ENCODE measurements at regions not wholly inside any gene's neighbourhood (a gene's known extent, or its start where the extent isn't known, plus 50 kb on each side); places are given as distances from the start of the nearest gene placed in this dataset.

DNA sequence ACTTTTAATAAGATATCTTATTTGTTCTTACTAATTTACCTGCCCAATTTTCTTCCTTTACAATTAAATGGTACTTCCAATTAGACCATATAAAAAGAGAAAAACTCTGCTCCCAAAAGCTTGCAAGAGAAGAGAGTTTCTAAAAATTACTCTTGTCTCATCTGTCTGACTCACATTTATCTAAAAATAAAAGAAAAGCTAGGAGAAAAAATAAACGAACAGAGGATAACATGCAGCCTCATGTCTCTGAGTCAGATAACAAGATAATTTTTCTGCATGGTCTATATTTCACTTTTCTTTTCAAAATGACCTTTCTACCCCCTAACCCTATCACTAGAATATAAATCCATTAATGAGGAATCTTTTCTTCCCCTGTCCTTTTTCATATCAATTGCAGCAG is 127.2 kb upstream of the TCF21 start:
- no peak for DNase-seq (ENCODE audit: low read depth, low spot score)
- Histone ChIP-seq H3K9ac (ENCODE audit: insufficient read length, low read depth) (no peak overlapping the region), H3K27me3 (ENCODE audit: insufficient read depth, insufficient read length) (no peaks in the 10 kb centered on the region), H3K4me1 (ENCODE audit: insufficient read depth, insufficient read length) (no peaks in the 10 kb centered on the region), H3K4me3 (ENCODE audit: insufficient read length, low read depth) (no peak overlapping the region), H3K9me3 (ENCODE audit: insufficient read depth, low read length) (no peaks in the 10 kb centered on the region), H3K36me3 (ENCODE audit: insufficient read depth, insufficient read length, low read length) (no peaks in the 10 kb centered on the region)
- no peak for TF ChIP-seq ZNF274 (IDR thresholded peaks at IDR 0.05; ENCODE audit: low read depth, low read length)
- TF ChIP-seq SUZ12 (IDR thresholded peaks at IDR 0.05; ENCODE audit: extremely low read depth, insufficient read depth, insufficient read length), result no peak

DNA sequence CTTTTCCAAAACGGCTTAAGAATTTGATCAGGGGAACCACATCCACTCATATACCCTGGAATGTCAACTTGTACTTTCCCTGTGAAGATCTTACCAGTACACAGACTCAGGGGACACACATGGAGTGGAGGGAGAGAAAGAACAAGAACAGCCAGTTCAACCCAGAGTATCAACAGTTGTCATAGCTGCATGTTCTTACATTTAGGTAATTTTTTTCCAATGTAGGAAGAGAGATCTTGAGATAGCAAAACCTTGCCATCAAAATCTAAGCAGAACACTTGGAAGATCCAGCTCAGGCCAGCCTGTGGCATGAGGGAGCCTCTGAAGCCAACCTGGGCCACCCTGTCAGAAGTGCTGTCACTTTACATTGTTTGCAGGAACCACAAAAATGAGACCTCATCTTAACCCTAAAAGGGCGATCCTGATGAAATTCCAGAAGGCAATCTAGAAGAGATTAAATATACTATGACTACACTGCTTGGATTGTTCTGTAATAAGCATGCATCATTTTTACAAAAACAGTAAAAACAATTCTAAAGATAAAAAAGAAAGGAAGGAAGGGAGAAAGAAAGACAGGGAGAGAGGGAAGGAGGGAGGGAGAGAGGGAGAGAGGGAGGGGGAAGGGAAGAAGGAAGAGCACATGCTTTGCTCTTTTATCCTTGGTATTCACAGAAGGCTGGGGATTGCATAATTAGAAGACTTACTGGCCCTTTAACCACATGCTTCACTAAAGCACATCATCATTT is 124.7 kb upstream of the TCF21 start:
- no peaks in the 10 kb centered on the region for H3K36me3 ChIP-seq (ENCODE audit: insufficient read depth, insufficient read length, low read length)
- H3K9me3 ChIP-seq (ENCODE audit: insufficient read depth, low read length), result no peaks in the 10 kb centered on the region
- no peak for DNase-seq (ENCODE audit: low read depth, low spot score)
- no peaks in the 10 kb centered on the region for H3K4me1 ChIP-seq (ENCODE audit: insufficient read depth, insufficient read length)
- H3K4me3 ChIP-seq (ENCODE audit: insufficient read length, low read depth), result no peak overlapping the region
- TF ChIP-seq YY1 (IDR thresholded peaks at IDR 0.05; ENCODE audit: insufficient read depth, insufficient read length) (no peak), ZNF274 (IDR thresholded peaks at IDR 0.05; ENCODE audit: low read depth, low read length) (no peak), SUZ12 (IDR thresholded peaks at IDR 0.05; ENCODE audit: extremely low read depth, insufficient read depth, insufficient read length) (no peak)
- H3K27me3 ChIP-seq (ENCODE audit: insufficient read depth, insufficient read length), result no peaks in the 10 kb centered on the region
- no peak overlapping the region for H3K9ac ChIP-seq (ENCODE audit: insufficient read length, low read depth)

DNA sequence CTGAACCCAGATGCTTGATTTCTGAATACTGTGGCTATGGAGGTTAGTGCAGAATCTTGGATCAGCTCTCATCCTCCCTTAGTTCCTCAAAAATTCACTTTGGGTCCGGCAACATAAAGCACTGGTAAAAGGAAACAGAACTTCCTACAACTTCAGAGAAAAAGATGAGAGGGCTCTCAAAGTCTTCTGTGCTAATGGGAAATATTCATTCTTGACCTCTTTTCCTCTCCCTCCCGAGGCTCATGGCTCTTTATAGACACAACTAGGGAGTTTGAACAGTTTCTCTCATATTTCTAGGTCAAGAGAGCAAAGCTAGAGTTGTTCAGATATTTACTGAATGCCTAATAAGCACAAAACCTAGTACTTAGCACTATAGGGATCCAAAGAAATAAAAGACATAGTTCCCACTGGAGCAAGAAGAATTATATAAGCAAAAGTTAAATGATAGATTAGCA is 124.1 kb upstream of the TCF21 start:
- no peaks in the 10 kb centered on the region for H3K27me3 ChIP-seq (ENCODE audit: insufficient read depth, insufficient read length)
- no peak overlapping the region for H3K4me3 ChIP-seq (ENCODE audit: insufficient read length, low read depth)
- no peak for TF ChIP-seq YY1 (IDR thresholded peaks at IDR 0.05; ENCODE audit: insufficient read depth, insufficient read length)
- TF ChIP-seq ZNF274 (IDR thresholded peaks at IDR 0.05; ENCODE audit: low read depth, low read length), result no peak
- no peak for TF ChIP-seq SUZ12 (IDR thresholded peaks at IDR 0.05; ENCODE audit: extremely low read depth, insufficient read depth, insufficient read length)
- no peak for DNase-seq (ENCODE audit: low read depth, low spot score)
- H3K9me3 ChIP-seq (ENCODE audit: insufficient read depth, low read length), result no peaks in the 10 kb centered on the region
- H3K9ac ChIP-seq (ENCODE audit: insufficient read length, low read depth), result no peak overlapping the region
- H3K36me3 ChIP-seq (ENCODE audit: insufficient read depth, insufficient read length, low read length), result no peaks in the 10 kb centered on the region
- H3K4me1 ChIP-seq (ENCODE audit: insufficient read depth, insufficient read length), result no peaks in the 10 kb centered on the region

DNA sequence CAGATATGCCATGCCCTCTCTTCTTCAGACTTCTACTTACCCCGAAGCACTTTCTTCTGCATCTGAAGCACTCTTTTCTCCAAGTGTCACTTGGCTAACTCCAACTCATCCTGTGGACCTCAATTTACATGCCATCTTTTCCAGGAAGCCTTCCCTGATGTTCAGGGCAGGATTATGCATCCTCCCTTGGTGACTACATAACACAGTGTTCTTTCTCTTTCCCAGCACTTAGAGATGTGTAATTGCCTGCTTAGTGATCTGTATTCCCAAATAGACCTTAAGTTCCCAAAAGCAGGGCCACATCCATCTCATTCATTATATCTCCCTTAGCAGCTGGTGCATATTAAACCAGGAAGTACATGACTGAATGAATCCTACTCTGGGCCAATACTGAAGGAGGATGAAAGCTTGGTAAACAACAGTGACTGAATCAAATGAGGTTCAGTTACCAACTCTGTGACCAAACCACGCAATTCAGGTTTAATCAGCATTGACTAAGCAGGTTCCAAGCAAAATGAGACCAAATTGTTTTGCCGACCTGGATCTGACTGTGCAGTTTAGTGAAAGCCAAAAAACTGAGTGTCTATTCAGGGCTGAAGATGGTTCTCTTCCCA is 121.4 kb upstream of the TCF21 start:
- Histone ChIP-seq H3K4me3 (ENCODE audit: insufficient read length, low read depth) (no peak overlapping the region), H3K9ac (ENCODE audit: insufficient read length, low read depth) (no peak overlapping the region), H3K27me3 (ENCODE audit: insufficient read depth, insufficient read length) (no peaks in the 10 kb centered on the region), H3K4me1 (ENCODE audit: insufficient read depth, insufficient read length) (no peaks in the 10 kb centered on the region), H3K9me3 (ENCODE audit: insufficient read depth, low read length) (no peaks in the 10 kb centered on the region), H3K36me3 (ENCODE audit: insufficient read depth, insufficient read length, low read length) (no peaks in the 10 kb centered on the region)
- no peak for DNase-seq (ENCODE audit: low read depth, low spot score)
- TF ChIP-seq YY1 (IDR thresholded peaks at IDR 0.05; ENCODE audit: insufficient read depth, insufficient read length) (no peak), SUZ12 (IDR thresholded peaks at IDR 0.05; ENCODE audit: extremely low read depth, insufficient read depth, insufficient read length) (no peak), ZNF274 (IDR thresholded peaks at IDR 0.05; ENCODE audit: low read depth, low read length) (no peak)

DNA sequence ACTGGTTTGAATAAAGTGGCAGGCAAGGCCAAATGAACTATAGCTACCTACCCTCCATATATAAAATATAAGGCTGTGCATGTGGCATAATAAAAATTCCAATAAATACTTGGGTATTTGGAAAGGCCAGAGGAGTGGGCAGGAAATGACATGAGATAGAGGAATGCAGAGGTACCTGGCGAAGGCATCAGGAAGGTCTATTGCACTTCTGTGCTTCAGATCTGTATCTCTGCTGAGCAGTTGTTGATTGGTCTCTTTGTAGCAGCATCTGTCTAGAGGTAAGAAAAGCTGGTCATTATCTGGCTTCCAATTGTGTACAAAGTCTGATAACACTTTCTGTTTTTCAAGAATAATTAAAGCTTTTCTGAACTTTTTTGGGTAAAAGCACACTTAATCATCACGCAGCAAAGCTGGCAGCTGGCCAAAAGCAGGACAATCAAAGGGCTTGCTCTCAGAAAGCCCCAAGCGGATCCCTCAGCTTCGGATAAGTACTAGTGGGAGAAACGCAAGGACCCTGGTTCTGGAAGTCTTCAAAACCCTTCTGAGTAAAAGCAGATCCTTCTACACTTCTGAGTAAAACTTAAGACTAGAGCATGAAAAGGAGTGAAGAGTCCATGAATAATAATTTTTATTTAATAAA is 120.1 kb upstream of the TCF21 start:
- Histone ChIP-seq H3K36me3 (ENCODE audit: insufficient read depth, insufficient read length, low read length) (no peaks in the 10 kb centered on the region), H3K4me3 (ENCODE audit: insufficient read length, low read depth) (no peak overlapping the region), H3K4me1 (ENCODE audit: insufficient read depth, insufficient read length) (no peaks in the 10 kb centered on the region), H3K9ac (ENCODE audit: insufficient read length, low read depth) (no peak overlapping the region), H3K27me3 (ENCODE audit: insufficient read depth, insufficient read length) (no peaks in the 10 kb centered on the region), H3K9me3 (ENCODE audit: insufficient read depth, low read length) (no peaks in the 10 kb centered on the region)
- TF ChIP-seq YY1 (IDR thresholded peaks at IDR 0.05; ENCODE audit: insufficient read depth, insufficient read length) (no peak), SUZ12 (IDR thresholded peaks at IDR 0.05; ENCODE audit: extremely low read depth, insufficient read depth, insufficient read length) (no peak), ZNF274 (IDR thresholded peaks at IDR 0.05; ENCODE audit: low read depth, low read length) (no peak)
- no peak for DNase-seq (ENCODE audit: low read depth, low spot score)

DNA sequence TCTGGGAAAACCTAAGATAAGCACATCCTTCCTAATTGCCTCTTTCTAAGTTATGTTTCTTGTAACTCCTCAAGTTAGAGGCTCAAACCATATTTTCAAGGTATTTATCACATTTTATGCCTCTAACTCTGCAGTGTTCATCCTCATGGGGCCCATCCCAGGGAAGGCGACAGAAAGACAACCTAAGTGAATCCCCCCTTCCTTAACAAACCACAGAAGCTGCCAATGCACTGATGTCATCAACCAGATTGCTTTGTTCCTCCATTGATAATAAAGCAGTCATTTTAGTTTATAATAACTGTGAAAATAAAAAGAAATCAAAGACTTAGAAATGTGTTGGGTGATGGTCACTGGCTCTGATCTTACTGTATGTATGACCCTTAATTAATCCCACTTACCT is 119.5 kb upstream of the TCF21 start:
- no peaks in the 10 kb centered on the region for H3K9me3 ChIP-seq (ENCODE audit: insufficient read depth, low read length)
- DNase-seq (ENCODE audit: low read depth, low spot score), result no peak
- H3K4me3 ChIP-seq (ENCODE audit: insufficient read length, low read depth), result no peak overlapping the region
- no peak overlapping the region for H3K9ac ChIP-seq (ENCODE audit: insufficient read length, low read depth)
- H3K27me3 ChIP-seq (ENCODE audit: insufficient read depth, insufficient read length), result no peaks in the 10 kb centered on the region
- no peaks in the 10 kb centered on the region for H3K36me3 ChIP-seq (ENCODE audit: insufficient read depth, insufficient read length, low read length)
- TF ChIP-seq ZNF274 (IDR thresholded peaks at IDR 0.05; ENCODE audit: low read depth, low read length) (no peak), SUZ12 (IDR thresholded peaks at IDR 0.05; ENCODE audit: extremely low read depth, insufficient read depth, insufficient read length) (no peak), YY1 (IDR thresholded peaks at IDR 0.05; ENCODE audit: insufficient read depth, insufficient read length) (no peak)
- H3K4me1 ChIP-seq (ENCODE audit: insufficient read depth, insufficient read length), result no peaks in the 10 kb centered on the region

DNA sequence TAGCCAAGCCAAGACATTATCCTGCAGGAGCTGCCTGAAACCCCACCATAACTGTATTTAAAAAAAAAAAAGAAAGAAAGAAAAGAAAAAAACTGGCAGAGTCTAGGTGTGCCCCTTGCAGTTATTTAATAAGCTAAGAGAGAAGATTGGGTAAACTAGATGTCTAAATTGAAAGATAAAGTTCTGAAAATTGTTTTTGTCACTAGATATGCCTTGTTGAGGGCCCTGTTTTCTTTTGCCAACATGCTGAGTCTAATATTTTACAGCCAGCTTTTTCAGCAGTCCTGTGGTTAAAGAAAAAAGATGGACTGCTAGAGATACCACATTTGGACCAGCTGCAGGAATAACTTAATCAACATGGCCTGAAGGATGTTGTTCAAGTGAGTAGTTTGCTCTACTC is 116.3 kb upstream of the TCF21 start:
- no peak overlapping the region for H3K4me3 ChIP-seq (ENCODE audit: insufficient read length, low read depth)
- no peaks in the 10 kb centered on the region for H3K9me3 ChIP-seq (ENCODE audit: insufficient read depth, low read length)
- TF ChIP-seq ZNF274 (IDR thresholded peaks at IDR 0.05; ENCODE audit: low read depth, low read length) (no peak), YY1 (IDR thresholded peaks at IDR 0.05; ENCODE audit: insufficient read depth, insufficient read length) (no peak), SUZ12 (IDR thresholded peaks at IDR 0.05; ENCODE audit: extremely low read depth, insufficient read depth, insufficient read length) (no peak)
- no peak for DNase-seq (ENCODE audit: low read depth, low spot score)
- no peaks in the 10 kb centered on the region for H3K36me3 ChIP-seq (ENCODE audit: insufficient read depth, insufficient read length, low read length)
- H3K4me1 ChIP-seq (ENCODE audit: insufficient read depth, insufficient read length), result no peaks in the 10 kb centered on the region
- H3K9ac ChIP-seq (ENCODE audit: insufficient read length, low read depth), result no peak overlapping the region
- no peaks in the 10 kb centered on the region for H3K27me3 ChIP-seq (ENCODE audit: insufficient read depth, insufficient read length)
